Breast epithelium (tissue), 4 donors: ENCODE measurements at regions not wholly inside any gene's neighbourhood (a gene's known extent, or its start where the extent isn't known, plus 50 kb on each side); places are given as distances from the start of the nearest gene placed in this dataset.
"Not testable (repeated sequence)": the region's sequence is repeated elsewhere in the genome, so short reads cannot be mapped to it uniquely, and the experiment has no call there.

Experiments used
- DNase-seq, 2 donors: peaks; one replicate each; pipeline ENCODE4 v3.0.0-alpha.2; 2019; ENCODE audit warnings: low spot score in 2 of 2
- H3K27ac ChIP-seq, 2 donors: fragments of 200-600 bp; sonication (generic) in 1 of 2; one replicate each; pipeline ENCODE4 v1.5.1; 2016 to 2019; ENCODE audit warnings: mild to moderate bottlenecking in 1 of 2
- H3K27me3 ChIP-seq, 2 donors: fragments of 200-600 bp; sonication (generic) in 1 of 2; one replicate each; pipeline versions ENCODE4 v1.5.1 to v1.6.0; 2017 to 2019; ENCODE audit warnings: control low read depth in 1 of 2, mild to moderate bottlenecking in 1 of 2
- H3K36me3 ChIP-seq: fragments of 200-600 bp; one replicate; pipeline ENCODE4 v1.5.1; 2019
- H3K4me1 ChIP-seq, 2 donors: fragments of 200-600 bp; sonication (generic); one replicate each; pipeline ENCODE4 v1.5.1; 2016 to 2019; ENCODE audit warnings: control low read depth in 1 of 2
- H3K4me3 ChIP-seq, 3 donors: fragments of 200-600 bp; sonication (generic); 1 replicate in 2 of 3; 2 replicates in 1 of 3; pipeline ENCODE4 v1.5.1; 2016 to 2019; ENCODE audit warnings: mild to moderate bottlenecking in 3 of 3, moderate library complexity in 2 of 3
- H3K9me3 ChIP-seq, 2 donors: fragments of 200-600 bp; sonication (generic) in 1 of 2; one replicate each; pipeline ENCODE4 v1.5.1; 2016 to 2019; ENCODE audit warnings: control low read depth in 1 of 2
- CTCF ChIP-seq, 3 donors: fragments of 450-650 bp; IDR thresholded peaks; one replicate each; pipeline ENCODE4 v1.5.1; 2016 to 2017; ENCODE audit warnings: antibody characterized with exemption in 3 of 3, mild to moderate bottlenecking in 3 of 3, moderate library complexity in 3 of 3
- POLR2A ChIP-seq: fragments of 450-650 bp; IDR thresholded peaks from one replicate; pipeline ENCODE4 v1.6.1; 2016; ENCODE audit warnings: antibody characterized with exemption, mild to moderate bottlenecking, moderate library complexity
- POLR2AphosphoS5 ChIP-seq, 3 donors: sonication (generic); formaldehyde crosslinking; IDR thresholded peaks; one replicate each; pipeline ENCODE4 v1.6.1; 2017; ENCODE audit warnings: antibody characterized with exemption in 3 of 3
- intact Hi-C: fragments of 100-400 bp; cut with DNase I; formaldehyde crosslinking; loops from one replicate; pipeline ENCODE4 v1.15.1; 2023; ENCODE audit warnings: low total_unique reads

GRCh38 chr14:28242895-28243294 lies 523.7 kb upstream of the FOXG1 start:
- H3K27me3 ChIP-seq = no peaks in the 10 kb centered on the region
- DNase-seq = no peak
- H3K27ac ChIP-seq = no peak overlapping the region
- TF ChIP-seq POLR2AphosphoS5 (IDR thresholded peaks at IDR 0.05) (no peak), POLR2A (no peak), CTCF (IDR thresholded peaks at IDR 0.05) (no peak)
- no peaks in the 10 kb centered on the region for H3K9me3 ChIP-seq
- no peaks in the 10 kb centered on the region for H3K36me3 ChIP-seq
- no peak overlapping the region for H3K4me3 ChIP-seq
- intact Hi-C loops = no loop called here
- no peaks in the 10 kb centered on the region for H3K4me1 ChIP-seq

- Histone ChIP-seq H3K27ac (no peak overlapping the region), H3K27me3 (no peaks in the 10 kb centered on the region), H3K4me1 (no peaks in the 10 kb centered on the region), H3K4me3 (no peak overlapping the region), H3K36me3 (no peaks in the 10 kb centered on the region), H3K9me3 (no peaks in the 10 kb centered on the region)
- intact Hi-C loops = no loop called here
- DNase-seq = no peak
- TF ChIP-seq CTCF (IDR thresholded peaks at IDR 0.05) (no peak), POLR2AphosphoS5 (IDR thresholded peaks at IDR 0.05) (no peak), POLR2A (no peak)
These were observed 523.0 kb upstream of the FOXG1 start for GRCh38 chr14:28243600-28243999.

- Histone ChIP-seq H3K4me1 (no peaks in the 10 kb centered on the region), H3K9me3 (no peaks in the 10 kb centered on the region), H3K27ac (no peak overlapping the region), H3K4me3 (no peak overlapping the region), H3K36me3 (no peaks in the 10 kb centered on the region), H3K27me3 (no peaks in the 10 kb centered on the region)
- TF ChIP-seq POLR2AphosphoS5 (IDR thresholded peaks at IDR 0.05) = no peak
- no peak for TF ChIP-seq CTCF (IDR thresholded peaks at IDR 0.05)
- no peak for TF ChIP-seq POLR2A
- DNase-seq = no peak
- intact Hi-C loops = no loop called here
These were observed 521.4 kb upstream of the FOXG1 start for GRCh38 chr14:28245216-28245615.

GRCh38 chr14:28247491-28247890 lies 519.1 kb upstream of the FOXG1 start:
- DNase-seq = no peak
- TF ChIP-seq CTCF (IDR thresholded peaks at IDR 0.05) (no peak), POLR2A (no peak), POLR2AphosphoS5 (IDR thresholded peaks at IDR 0.05) (no peak)
- intact Hi-C loops = no loop called here
- H3K9me3 ChIP-seq = no peaks in the 10 kb centered on the region
- no peak overlapping the region for H3K4me3 ChIP-seq
- no peak overlapping the region for H3K27ac ChIP-seq
- no peaks in the 10 kb centered on the region for H3K27me3 ChIP-seq
- no peaks in the 10 kb centered on the region for H3K4me1 ChIP-seq
- no peaks in the 10 kb centered on the region for H3K36me3 ChIP-seq

- H3K27me3 ChIP-seq, DNase-seq, intact Hi-C loops, H3K36me3 ChIP-seq, H3K9me3 ChIP-seq, H3K4me3 ChIP-seq, H3K27ac ChIP-seq, H3K4me1 ChIP-seq: not testable (repeated sequence)
These were observed 514.5 kb upstream of the FOXG1 start for GRCh38 chr14:28252124-28252523.

- H3K27ac ChIP-seq = no peak overlapping the region
- no peaks in the 10 kb centered on the region for H3K27me3 ChIP-seq
- no peak for DNase-seq
- no peak overlapping the region for H3K4me3 ChIP-seq
- intact Hi-C loops = no loop called here
- no peaks in the 10 kb centered on the region for H3K9me3 ChIP-seq
- TF ChIP-seq CTCF (IDR thresholded peaks at IDR 0.05) (no peak), POLR2A (no peak), POLR2AphosphoS5 (IDR thresholded peaks at IDR 0.05) (no peak)
- peaks cover 6% of the 10 kb centered on the region for H3K36me3 ChIP-seq
- H3K4me1 ChIP-seq = no peaks in the 10 kb centered on the region
These were observed 511.8 kb upstream of the FOXG1 start for GRCh38 chr14:28254768-28255167.
